ENCODE measurements at regions not wholly inside any gene's neighbourhood (a gene's known extent, or its start where the extent isn't known, plus 50 kb on each side); places are given as distances from the start of the nearest gene placed in this dataset.

DNA sequence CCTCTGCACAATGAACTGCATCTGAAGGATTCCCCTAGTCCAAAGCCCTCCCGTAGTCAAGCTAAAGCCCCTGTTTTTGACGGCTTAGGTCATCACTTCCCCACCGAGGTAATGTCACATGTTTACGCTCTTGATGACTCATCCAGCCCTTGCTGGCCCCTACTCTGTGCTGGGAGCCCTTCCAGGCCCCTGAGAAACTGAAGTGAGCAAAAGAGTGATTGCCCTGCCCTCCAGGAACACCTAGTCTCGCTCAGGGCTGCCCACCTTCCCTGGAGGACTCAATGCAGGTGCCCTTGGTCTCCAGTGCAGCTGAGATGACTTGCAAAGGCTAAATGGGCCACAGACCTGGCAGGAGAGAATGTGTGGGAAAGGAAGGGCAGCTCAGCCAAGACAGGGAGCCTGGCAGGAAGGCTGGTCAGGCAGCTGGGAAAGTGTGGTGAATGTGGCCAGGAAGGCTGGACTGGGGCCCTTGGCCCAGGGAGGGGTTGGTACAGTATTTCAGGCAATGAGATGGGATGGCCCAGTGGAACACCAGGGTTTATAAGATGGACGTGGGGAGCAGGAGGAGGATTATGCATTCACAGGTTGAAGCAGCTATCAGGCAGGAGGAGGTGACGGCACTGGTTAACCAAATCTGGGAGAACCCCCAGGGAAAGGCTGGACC lies 345.6 kb downstream of the NPHP4 start:
- H3K9me3 Mint-ChIP-seq: peaks cover 2% of the 10 kb centered on the region
- H3K27me3 Mint-ChIP-seq: peaks cover 14% of the 10 kb centered on the region

DNA sequence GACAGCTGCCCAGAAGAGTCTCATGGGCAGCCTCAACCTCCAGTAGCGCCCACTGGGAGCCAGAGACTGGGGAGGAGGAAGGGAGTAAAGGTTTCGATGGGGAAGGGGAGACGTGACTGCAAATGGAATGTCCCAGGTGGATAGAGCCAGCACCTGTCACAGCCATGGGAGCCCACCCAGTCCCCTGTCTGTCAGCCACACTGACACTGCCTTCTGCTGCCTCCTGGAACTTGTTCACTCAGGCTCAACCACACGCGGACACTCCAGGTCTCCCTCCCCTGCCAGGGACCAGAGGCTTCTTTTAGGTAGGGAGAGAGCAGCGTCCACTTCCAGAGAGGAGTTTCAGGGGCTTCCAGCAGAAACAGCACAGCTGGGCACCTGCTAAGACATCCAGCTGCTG lies 346.3 kb downstream of the NPHP4 start:
- Mint-ChIP-seq H3K4me1 (no peaks in the 10 kb centered on the region), H3K36me3 (ENCODE audit: low read depth) (no peaks in the 10 kb centered on the region), H3K27ac (no peak overlapping the region), H3K9me3 (peaks cover 5% of the 10 kb centered on the region), H3K4me3 (no peak overlapping the region), H3K27me3 (peaks cover 10% of the 10 kb centered on the region)
- no peak for ATAC-seq (ENCODE audit: low read depth)
- intact Hi-C loops (cut with micrococcal nuclease): no loop called here
- TF ChIP-seq, protein P1, sequence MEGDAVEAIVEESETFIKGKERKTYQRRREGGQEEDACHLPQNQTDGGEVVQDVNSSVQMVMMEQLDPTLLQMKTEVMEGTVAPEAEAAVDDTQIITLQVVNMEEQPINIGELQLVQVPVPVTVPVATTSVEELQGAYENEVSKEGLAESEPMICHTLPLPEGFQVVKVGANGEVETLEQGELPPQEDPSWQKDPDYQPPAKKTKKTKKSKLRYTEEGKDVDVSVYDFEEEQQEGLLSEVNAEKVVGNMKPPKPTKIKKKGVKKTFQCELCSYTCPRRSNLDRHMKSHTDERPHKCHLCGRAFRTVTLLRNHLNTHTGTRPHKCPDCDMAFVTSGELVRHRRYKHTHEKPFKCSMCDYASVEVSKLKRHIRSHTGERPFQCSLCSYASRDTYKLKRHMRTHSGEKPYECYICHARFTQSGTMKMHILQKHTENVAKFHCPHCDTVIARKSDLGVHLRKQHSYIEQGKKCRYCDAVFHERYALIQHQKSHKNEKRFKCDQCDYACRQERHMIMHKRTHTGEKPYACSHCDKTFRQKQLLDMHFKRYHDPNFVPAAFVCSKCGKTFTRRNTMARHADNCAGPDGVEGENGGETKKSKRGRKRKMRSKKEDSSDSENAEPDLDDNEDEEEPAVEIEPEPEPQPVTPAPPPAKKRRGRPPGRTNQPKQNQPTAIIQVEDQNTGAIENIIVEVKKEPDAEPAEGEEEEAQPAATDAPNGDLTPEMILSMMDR (IDR thresholded peaks at IDR 0.05): no peak
- ChIA-PET CTCF (no interaction called here), POLR2A (no interaction called here)
- no peak for DNase-seq

More for the DNA sequence above, 345.6 kb downstream of the NPHP4 start:
- no peak for DNase-seq
- no peak for ATAC-seq (ENCODE audit: low read depth)
- H3K4me1 Mint-ChIP-seq: no peaks in the 10 kb centered on the region
- POLR2A ChIA-PET: no interaction called here
- TF ChIP-seq, protein P1 (IDR thresholded peaks at IDR 0.05): no peak
- H3K27ac Mint-ChIP-seq: no peak overlapping the region
- intact Hi-C loops (cut with micrococcal nuclease): no loop called here
- H3K36me3 Mint-ChIP-seq (ENCODE audit: low read depth): no peaks in the 10 kb centered on the region
- CTCF ChIA-PET: no interaction called here
- H3K4me3 Mint-ChIP-seq: no peak overlapping the region

DNA sequence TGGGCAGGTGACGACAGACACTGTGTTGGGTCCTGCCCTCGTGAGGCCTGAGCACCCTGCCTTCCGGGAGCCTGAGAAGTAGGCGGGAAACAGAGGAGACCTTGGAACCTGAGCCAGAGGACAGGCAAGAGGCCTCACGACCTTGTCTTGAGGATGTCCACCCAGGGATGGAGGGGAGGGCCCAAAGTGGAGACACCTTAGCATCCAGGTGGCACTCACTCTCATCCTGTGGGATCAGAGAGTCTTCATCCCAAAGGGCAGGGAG lies 347.2 kb downstream of the NPHP4 start:
- CTCF ChIA-PET: no interaction called here
- Mint-ChIP-seq H3K4me1 (no peaks in the 10 kb centered on the region), H3K27me3 (peaks cover 3% of the 10 kb centered on the region)

DNA sequence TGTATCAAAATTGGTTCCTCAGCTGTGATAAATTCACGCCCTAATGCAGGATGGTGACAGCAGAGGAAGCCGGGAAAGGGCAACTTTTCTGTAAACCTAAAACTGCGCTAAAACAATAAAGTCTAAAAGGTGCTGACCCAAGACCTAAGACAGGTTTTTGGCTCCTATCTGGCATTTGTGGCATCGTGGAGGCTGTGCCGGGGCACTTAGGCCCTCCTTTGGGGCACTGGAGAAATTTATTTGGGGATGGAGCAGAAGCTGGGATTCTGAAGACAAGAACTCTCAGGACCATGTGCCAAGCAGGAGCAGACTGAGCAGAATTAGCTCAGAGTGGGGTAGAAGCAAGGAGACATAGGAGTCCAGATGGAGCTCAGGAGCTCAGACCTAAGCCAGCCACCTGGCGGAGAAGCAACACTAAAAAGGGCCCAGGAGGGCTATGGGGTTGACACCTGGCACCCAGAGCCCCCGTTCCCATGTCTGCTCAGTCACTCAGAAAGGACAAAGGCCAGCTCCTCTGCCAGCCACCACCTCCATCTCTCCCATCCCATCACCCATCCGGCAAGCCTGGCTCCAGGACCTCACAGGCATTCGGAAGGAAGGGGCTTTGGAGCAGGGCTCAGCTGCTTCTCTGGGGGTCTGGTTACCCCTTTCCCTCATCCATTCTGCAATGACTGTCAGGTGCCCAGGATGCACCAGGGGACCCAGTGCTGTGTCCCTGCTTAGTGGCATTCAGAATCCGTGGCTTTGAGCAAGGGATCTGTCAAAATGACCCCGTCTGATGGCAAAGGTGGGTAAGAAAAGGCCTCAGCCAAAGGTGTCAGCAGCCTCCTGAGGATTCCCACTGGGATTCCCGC lies 347.7 kb downstream of the NPHP4 start:
- ATAC-seq (ENCODE audit: low read depth): no peak
- intact Hi-C loops (cut with micrococcal nuclease): no loop called here
- POLR2A ChIA-PET: no interaction called here
- peaks cover 3% of the 10 kb centered on the region for H3K27me3 Mint-ChIP-seq
- no peak overlapping the region for H3K4me3 Mint-ChIP-seq
- DNase-seq: no peak
- no peak overlapping the region for H3K27ac Mint-ChIP-seq
- no peaks in the 10 kb centered on the region for H3K4me1 Mint-ChIP-seq
- TF ChIP-seq, protein P1 (IDR thresholded peaks at IDR 0.05): no peak
- CTCF ChIA-PET: no interaction called here
- H3K36me3 Mint-ChIP-seq (ENCODE audit: low read depth): no peaks in the 10 kb centered on the region
- peaks cover 8% of the 10 kb centered on the region for H3K9me3 Mint-ChIP-seq

More for the DNA sequence above, 347.2 kb downstream of the NPHP4 start:
- H3K4me3 Mint-ChIP-seq: no peak overlapping the region
- peaks cover 8% of the 10 kb centered on the region for H3K9me3 Mint-ChIP-seq
- TF ChIP-seq, protein P1 (IDR thresholded peaks at IDR 0.05): no peak
- no peak overlapping the region for H3K27ac Mint-ChIP-seq
- POLR2A ChIA-PET: no interaction called here
- DNase-seq (no peak), ATAC-seq (ENCODE audit: low read depth) (no peak)
- intact Hi-C loops (cut with micrococcal nuclease): no loop called here
- no peaks in the 10 kb centered on the region for H3K36me3 Mint-ChIP-seq (ENCODE audit: low read depth)

DNA sequence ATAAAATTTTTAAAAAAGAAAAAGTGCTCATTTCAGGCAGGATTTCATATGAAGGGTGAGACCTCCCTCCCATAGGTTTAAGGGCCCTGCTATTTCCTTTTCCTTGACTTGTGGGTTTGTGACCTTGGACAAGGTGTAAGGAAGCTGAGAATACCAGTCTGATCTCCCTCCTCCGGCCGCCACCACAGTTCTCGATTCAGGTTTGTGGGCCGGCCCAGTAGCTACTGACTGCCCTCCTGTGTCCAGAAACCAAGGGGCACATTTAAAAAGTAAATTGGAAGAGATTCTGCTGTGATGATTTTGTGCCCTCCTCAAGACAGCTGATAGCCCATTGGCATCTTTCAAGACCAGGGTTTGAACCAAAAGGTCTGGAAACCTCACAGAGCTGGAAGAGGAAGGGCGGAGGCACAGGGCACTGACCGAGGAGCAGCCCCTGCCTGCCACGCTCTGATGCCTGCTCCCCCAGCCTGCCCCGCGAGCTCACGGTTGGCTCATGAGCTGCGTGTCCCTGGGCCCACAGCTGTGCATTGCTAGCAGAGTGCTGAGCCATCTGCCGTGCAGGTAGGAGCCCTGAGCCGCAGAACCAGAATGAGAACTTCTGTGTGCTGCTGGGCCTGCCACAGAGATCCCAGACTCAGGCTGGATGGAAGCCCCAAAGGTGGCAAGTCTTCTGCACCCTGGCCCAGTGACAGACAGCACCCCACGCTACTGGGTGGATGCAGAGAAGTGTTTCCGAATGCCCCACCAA lies 348.7 kb downstream of the NPHP4 start:
- Mint-ChIP-seq H3K27me3 (peaks cover 3% of the 10 kb centered on the region), H3K27ac (no peak overlapping the region), H3K4me3 (no peak overlapping the region), H3K36me3 (ENCODE audit: low read depth) (no peaks in the 10 kb centered on the region), H3K9me3 (peaks cover 8% of the 10 kb centered on the region), H3K4me1 (no peaks in the 10 kb centered on the region)
- CTCF ChIA-PET: no interaction called here
- DNase-seq: no peak
- POLR2A ChIA-PET: no interaction called here
- no peak for ATAC-seq (ENCODE audit: low read depth)
- TF ChIP-seq, protein P1 (IDR thresholded peaks at IDR 0.05): no peak
- intact Hi-C loops (cut with micrococcal nuclease): no loop called here

Measured in activated B cell treated with CpG ODN at 0.5 μM for 24 hours (primary cell).